ENCODE measurements at regions not wholly inside any gene's neighbourhood (a gene's known extent, or its start where the extent isn't known, plus 50 kb on each side); places are given as distances from the start of the nearest gene placed in this dataset.

DNA sequence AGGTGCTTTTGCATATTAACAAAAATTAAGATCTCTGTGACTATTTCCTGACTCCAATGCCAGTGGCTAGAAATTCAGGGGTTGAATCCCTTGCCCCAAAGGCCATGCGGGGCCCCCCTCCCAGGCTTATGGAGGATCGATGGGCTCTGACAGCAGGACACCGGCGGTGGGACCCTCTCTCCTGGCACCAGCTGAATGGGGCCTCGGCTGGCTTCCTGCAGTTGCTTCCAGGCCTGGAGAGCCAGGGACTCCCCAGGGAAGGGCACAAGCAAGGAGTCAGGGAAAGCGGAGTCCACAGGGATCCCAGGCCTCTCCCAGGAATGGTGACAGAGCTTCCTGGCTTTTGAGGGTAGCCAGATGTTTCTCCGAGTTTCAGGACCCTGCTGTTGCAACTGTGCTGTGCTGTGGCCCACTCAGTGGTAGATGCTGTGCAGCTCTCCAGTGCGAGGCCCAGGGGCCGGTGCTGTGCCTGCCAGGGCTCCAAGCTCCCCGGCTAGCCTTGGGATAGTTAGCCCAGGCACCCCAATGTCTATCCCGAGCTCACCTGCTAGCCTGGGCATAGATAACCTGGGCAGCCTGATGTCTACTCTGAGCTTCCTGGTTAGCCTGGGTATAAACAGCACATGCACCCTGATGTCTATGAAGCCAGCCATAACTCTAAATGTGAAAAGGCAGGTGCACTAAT lies 372.6 kb downstream of the SHANK2 start:
- peaks cover 8 to 29% (median 11%) of the 10 kb centered on the region in 3 donors for H3K27me3 ChIP-seq (ENCODE audit: control insufficient read depth in 3 of 3, insufficient read depth in 3 of 3, low read length in 3 of 3)
- no peaks in the 10 kb centered on the region for H3K4me1 ChIP-seq (ENCODE audit: control insufficient read depth in 3 of 3, insufficient read depth in 3 of 3, low read length in 3 of 3)
- H3K27ac ChIP-seq (ENCODE audit: low read depth, low read length): no peak overlapping the region
- no peak overlapping the region for H3K9ac ChIP-seq (ENCODE audit: low read depth in 1 of 3, low read length in 3 of 3)
- no peak overlapping the region for H3K4me3 ChIP-seq (ENCODE audit: low read length in 3 of 3)
- H3K9me3 ChIP-seq (ENCODE audit: control insufficient read depth in 3 of 3, low read length in 3 of 3): no peaks in the 10 kb centered on the region
- H3K36me3 ChIP-seq (ENCODE audit: control insufficient read depth in 3 of 3, insufficient read depth in 3 of 3, low read length in 3 of 3): no peaks in the 10 kb centered on the region

DNA sequence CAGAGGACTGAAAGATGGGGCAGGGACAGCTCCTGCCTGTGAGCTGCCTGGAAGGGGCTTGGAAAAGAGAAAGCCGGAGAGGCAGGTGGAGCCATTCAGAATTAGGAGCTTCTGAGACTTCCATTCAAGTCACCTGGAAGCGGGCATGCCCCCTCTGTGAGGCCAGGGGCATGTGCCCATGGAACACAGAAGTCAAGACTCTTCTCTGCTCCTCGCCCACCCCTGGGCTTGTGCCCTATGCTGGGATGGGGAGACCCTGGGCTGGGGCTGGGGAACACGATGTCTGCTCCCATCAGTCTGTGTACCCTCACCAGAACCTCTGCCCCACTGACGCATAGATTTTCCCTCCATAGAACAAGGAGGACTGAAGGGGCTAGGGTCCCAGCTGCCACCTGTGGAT lies 372.0 kb downstream of the SHANK2 start:
- no peak overlapping the region for H3K4me3 ChIP-seq (ENCODE audit: low read length in 3 of 3)
- no peaks in the 10 kb centered on the region for H3K36me3 ChIP-seq (ENCODE audit: control insufficient read depth in 3 of 3, insufficient read depth in 3 of 3, low read length in 3 of 3)
- no peak overlapping the region for H3K27ac ChIP-seq (ENCODE audit: low read depth, low read length)
- no peaks in the 10 kb centered on the region for H3K9me3 ChIP-seq (ENCODE audit: control insufficient read depth in 3 of 3, low read length in 3 of 3)
- no peaks in the 10 kb centered on the region for H3K4me1 ChIP-seq (ENCODE audit: control insufficient read depth in 3 of 3, insufficient read depth in 3 of 3, low read length in 3 of 3)
- H3K27me3 ChIP-seq (ENCODE audit: control insufficient read depth in 3 of 3, insufficient read depth in 3 of 3, low read length in 3 of 3): peaks cover 14 to 31% (median 15%) of the 10 kb centered on the region in 3 donors
- H3K9ac ChIP-seq (ENCODE audit: low read depth in 1 of 3, low read length in 3 of 3): no peak overlapping the region

DNA sequence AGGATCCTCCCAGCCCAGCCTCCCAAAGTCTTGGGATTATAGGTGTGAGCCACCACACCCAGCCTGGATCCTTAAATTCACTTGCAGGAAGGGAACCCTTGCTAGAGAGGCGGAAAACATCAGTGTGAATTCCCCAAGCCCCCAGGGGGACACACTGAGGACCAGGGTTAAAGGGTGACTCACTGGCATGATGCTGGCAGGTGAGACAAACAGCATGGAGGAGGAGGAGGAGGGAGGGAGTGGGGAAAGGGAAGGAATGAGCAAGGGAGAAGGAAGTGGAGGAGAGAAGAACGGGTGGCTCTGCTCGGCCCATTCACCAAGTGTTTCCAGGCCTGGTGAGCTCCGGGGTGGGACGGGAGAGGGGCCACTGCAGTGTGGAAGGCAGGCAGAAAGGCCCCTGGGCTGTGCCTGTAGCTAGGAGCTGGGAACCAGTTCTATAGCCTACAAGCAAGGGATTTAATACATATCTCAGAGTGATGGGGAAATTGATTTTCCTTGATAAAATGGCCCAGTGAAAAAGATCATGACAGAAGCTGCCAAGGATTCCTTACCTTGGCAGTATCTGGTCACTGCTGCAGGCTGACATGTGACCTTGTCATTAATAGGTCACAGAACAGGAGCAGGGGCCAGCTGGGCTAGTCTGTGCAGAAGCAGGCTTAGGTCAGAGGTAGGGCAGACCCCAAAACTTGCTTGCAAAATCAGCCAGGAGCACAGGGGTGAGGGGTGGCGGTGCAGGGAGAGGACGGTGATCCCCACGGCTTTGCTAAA lies 370.2 kb downstream of the SHANK2 start:
- no peak overlapping the region for H3K4me3 ChIP-seq (ENCODE audit: low read length in 3 of 3)
- no peak overlapping the region for H3K27ac ChIP-seq (ENCODE audit: low read depth, low read length)

DNA sequence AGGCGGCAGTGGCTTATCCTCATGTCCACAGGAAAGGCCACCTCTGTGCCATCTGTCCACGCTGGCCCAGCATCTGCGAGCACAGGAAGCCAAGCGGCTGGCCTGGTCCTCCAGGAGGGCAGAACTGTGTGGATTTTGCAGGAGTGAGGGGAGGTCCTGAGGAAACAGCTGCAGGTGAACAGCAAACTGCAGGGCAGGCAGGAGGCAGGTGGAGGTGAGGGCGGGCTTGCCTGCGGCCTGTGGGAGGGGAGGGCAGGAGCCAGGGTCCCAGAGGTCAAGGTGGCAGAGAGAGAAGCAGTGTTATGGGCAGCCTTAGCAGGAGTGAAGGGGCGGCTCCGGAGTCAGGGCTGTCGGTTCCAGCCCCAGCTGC lies 369.7 kb downstream of the SHANK2 start:
- H3K9ac ChIP-seq (ENCODE audit: low read depth in 1 of 3, low read length in 3 of 3): no peak overlapping the region
- peaks cover 27 to 38% (median 29%) of the 10 kb centered on the region in 3 donors for H3K27me3 ChIP-seq (ENCODE audit: control insufficient read depth in 3 of 3, insufficient read depth in 3 of 3, low read length in 3 of 3)
- no peaks in the 10 kb centered on the region for H3K36me3 ChIP-seq (ENCODE audit: control insufficient read depth in 3 of 3, insufficient read depth in 3 of 3, low read length in 3 of 3)
- no peak overlapping the region for H3K27ac ChIP-seq (ENCODE audit: low read depth, low read length)
- peaks cover 0 to 3% (median 0%) of the 10 kb centered on the region in 3 donors for H3K4me1 ChIP-seq (ENCODE audit: control insufficient read depth in 3 of 3, insufficient read depth in 3 of 3, low read length in 3 of 3)
- H3K9me3 ChIP-seq (ENCODE audit: control insufficient read depth in 3 of 3, low read length in 3 of 3): no peaks in the 10 kb centered on the region
- H3K4me3 ChIP-seq (ENCODE audit: low read length in 3 of 3): no peak overlapping the region

More for the DNA sequence above, 370.2 kb downstream of the SHANK2 start:
- Histone ChIP-seq H3K4me1 (ENCODE audit: control insufficient read depth in 3 of 3, insufficient read depth in 3 of 3, low read length in 3 of 3) (peaks cover 0 to 3% (median 0%) of the 10 kb centered on the region in 3 donors), H3K9me3 (ENCODE audit: control insufficient read depth in 3 of 3, low read length in 3 of 3) (no peaks in the 10 kb centered on the region), H3K36me3 (ENCODE audit: control insufficient read depth in 3 of 3, insufficient read depth in 3 of 3, low read length in 3 of 3) (no peaks in the 10 kb centered on the region), H3K9ac (ENCODE audit: low read depth in 1 of 3, low read length in 3 of 3) (no peak overlapping the region), H3K27me3 (ENCODE audit: control insufficient read depth in 3 of 3, insufficient read depth in 3 of 3, low read length in 3 of 3) (peaks cover 23 to 38% (median 26%) of the 10 kb centered on the region in 3 donors)

DNA sequence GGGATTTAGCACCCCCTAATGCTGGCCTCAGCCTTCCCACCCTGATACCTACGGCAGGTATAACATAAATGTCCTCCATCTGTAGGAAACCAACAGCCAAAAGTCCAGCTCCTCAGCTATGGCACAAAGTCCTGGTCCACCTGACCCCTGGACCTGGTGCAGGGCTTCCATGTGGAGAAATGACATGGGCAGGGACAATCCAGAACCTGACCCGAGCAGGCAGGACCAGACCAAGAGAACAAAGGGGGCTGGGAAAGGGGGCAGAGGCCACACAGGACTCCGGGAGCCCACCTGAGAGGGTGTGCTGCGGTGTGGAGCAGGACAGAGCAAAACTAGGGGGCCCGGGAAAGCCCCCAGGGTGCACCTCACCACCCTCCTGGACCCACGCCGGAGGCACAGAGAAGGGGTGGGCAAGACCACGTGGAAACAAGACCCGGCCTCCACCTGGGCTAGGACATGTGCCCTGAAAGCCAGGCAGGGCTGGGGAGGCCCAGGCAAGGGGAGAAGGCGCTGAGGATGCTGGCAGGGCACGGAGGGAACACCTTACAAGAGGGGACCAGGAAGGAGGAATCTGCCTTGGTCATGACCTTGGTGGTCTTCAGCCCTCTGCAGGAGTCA lies 368.9 kb downstream of the SHANK2 start:
- Histone ChIP-seq H3K9ac (ENCODE audit: low read depth in 1 of 3, low read length in 3 of 3) (no peak overlapping the region), H3K9me3 (ENCODE audit: control insufficient read depth in 3 of 3, low read length in 3 of 3) (no peaks in the 10 kb centered on the region), H3K36me3 (ENCODE audit: control insufficient read depth in 3 of 3, insufficient read depth in 3 of 3, low read length in 3 of 3) (no peaks in the 10 kb centered on the region), H3K4me3 (ENCODE audit: low read length in 3 of 3) (no peak overlapping the region), H3K27me3 (ENCODE audit: control insufficient read depth in 3 of 3, insufficient read depth in 3 of 3, low read length in 3 of 3) (peaks cover 33 to 38% (median 35%) of the 10 kb centered on the region in 3 donors), H3K27ac (ENCODE audit: low read depth, low read length) (no peak overlapping the region), H3K4me1 (ENCODE audit: control insufficient read depth in 3 of 3, insufficient read depth in 3 of 3, low read length in 3 of 3) (peaks cover 0 to 3% (median 0%) of the 10 kb centered on the region in 3 donors)

DNA sequence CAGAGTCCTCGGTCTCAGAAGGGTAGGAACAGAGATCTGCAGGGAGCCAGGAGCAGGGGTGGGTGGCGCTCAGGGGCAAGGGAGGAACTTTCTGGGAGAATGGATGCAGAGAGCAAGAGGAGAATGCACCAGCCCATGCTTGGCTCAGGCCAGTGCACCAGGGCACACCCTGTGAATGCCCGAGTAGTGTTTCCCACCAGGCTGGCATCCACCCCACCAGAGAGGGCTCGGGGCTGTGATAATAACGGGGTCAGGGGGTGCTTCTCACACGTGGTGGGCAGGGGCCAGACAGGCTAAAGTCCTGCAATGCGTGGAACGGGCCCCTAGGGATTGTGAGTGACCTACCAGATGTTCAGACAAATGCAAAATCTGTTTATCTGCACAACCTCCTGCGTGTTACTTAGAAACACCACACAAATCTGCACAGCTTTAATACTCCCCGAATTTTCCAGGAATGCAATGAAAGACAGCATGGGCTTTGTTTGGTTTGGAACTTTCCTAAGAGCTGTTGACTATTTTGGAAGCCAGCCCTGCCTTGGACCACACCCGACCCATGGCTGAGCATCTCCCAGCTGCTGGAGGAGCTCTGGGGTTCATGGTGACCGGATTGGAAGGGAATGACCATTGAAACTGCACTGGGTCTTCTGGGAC lies 368.3 kb downstream of the SHANK2 start:
- no peaks in the 10 kb centered on the region for H3K9me3 ChIP-seq (ENCODE audit: control insufficient read depth in 3 of 3, low read length in 3 of 3)
- H3K9ac ChIP-seq (ENCODE audit: low read depth in 1 of 3, low read length in 3 of 3): no peak overlapping the region
- no peaks in the 10 kb centered on the region for H3K36me3 ChIP-seq (ENCODE audit: control insufficient read depth in 3 of 3, insufficient read depth in 3 of 3, low read length in 3 of 3)
- H3K4me1 ChIP-seq (ENCODE audit: control insufficient read depth in 3 of 3, insufficient read depth in 3 of 3, low read length in 3 of 3): peaks cover 0 to 3% (median 0%) of the 10 kb centered on the region in 3 donors
- peaks cover 35 to 38% (median 37%) of the 10 kb centered on the region in 3 donors for H3K27me3 ChIP-seq (ENCODE audit: control insufficient read depth in 3 of 3, insufficient read depth in 3 of 3, low read length in 3 of 3)
- no peak overlapping the region for H3K27ac ChIP-seq (ENCODE audit: low read depth, low read length)
- H3K4me3 ChIP-seq (ENCODE audit: low read length in 3 of 3): no peak overlapping the region

GRCh38 chr11:70885281-70886231 lies 366.8 kb downstream of the SHANK2 start:
- Histone ChIP-seq H3K4me1 (ENCODE audit: control insufficient read depth in 3 of 3, insufficient read depth in 3 of 3, low read length in 3 of 3) (peaks cover 0 to 3% (median 0%) of the 10 kb centered on the region in 3 donors), H3K4me3 (ENCODE audit: low read length in 3 of 3) (peak overlapping the region in 1 of 3 donors; percentile 29), H3K36me3 (ENCODE audit: control insufficient read depth in 3 of 3, insufficient read depth in 3 of 3, low read length in 3 of 3) (no peaks in the 10 kb centered on the region), H3K9ac (ENCODE audit: low read depth in 1 of 3, low read length in 3 of 3) (no peak overlapping the region), H3K27me3 (ENCODE audit: control insufficient read depth in 3 of 3, insufficient read depth in 3 of 3, low read length in 3 of 3) (peaks cover 35 to 45% (median 35%) of the 10 kb centered on the region in 3 donors), H3K27ac (ENCODE audit: low read depth, low read length) (no peak overlapping the region), H3K9me3 (ENCODE audit: control insufficient read depth in 3 of 3, low read length in 3 of 3) (no peaks in the 10 kb centered on the region)

DNA sequence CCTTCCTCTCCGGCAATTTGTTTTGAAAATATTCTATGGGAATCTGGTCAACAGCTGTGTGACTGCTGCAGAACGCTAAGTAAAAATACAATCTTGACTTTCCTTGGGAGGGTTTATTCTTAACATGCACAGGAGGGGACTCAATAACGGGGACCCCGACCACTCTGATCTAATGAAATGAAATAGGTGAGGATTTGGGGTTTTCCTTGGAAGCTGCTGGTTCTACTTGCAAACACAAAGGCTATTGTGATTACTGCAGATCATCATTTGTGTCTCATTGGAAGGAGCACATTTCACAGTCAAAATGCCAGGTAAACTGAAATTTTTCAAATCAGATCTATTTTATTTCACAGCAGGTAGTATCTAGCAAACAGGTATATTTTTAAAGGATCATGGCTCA lies 366.1 kb downstream of the SHANK2 start:
- no peak overlapping the region for H3K4me3 ChIP-seq (ENCODE audit: low read length in 3 of 3)
- H3K9ac ChIP-seq (ENCODE audit: low read depth in 1 of 3, low read length in 3 of 3): no peak overlapping the region
- peaks cover 0 to 3% (median 0%) of the 10 kb centered on the region in 3 donors for H3K4me1 ChIP-seq (ENCODE audit: control insufficient read depth in 3 of 3, insufficient read depth in 3 of 3, low read length in 3 of 3)
- no peak overlapping the region for H3K27ac ChIP-seq (ENCODE audit: low read depth, low read length)
- no peaks in the 10 kb centered on the region for H3K36me3 ChIP-seq (ENCODE audit: control insufficient read depth in 3 of 3, insufficient read depth in 3 of 3, low read length in 3 of 3)
- peaks cover 33 to 45% (median 35%) of the 10 kb centered on the region in 3 donors for H3K27me3 ChIP-seq (ENCODE audit: control insufficient read depth in 3 of 3, insufficient read depth in 3 of 3, low read length in 3 of 3)
- H3K9me3 ChIP-seq (ENCODE audit: control insufficient read depth in 3 of 3, low read length in 3 of 3): peaks cover 0 to 2% (median 0%) of the 10 kb centered on the region in 3 donors
